GM12878 (cell line): ENCODE measurements at regions not wholly inside any gene's neighbourhood (a gene's known extent, or its start where the extent isn't known, plus 50 kb on each side); places are given as distances from the start of the nearest gene placed in this dataset.

ENCODE experiments used
- ATAC-seq: fragments of 200-7000 bp; cut with Tn5 transposase; 3 replicates; pipeline ENCODE4 v1.9.1; 2020; ENCODE audit warnings: mild to moderate bottlenecking, moderate library complexity
- BruUV-seq: library from RNA; stranded (reverse); fragments of 400-500 nt; replicated peaks from 2 replicates; lab custom pipeline; 2021; lab: Mats Ljungman, UMichigan
- CTCF ChIA-PET: fragments of 300-600 bp; sonication (Branson Sonifier 250); formaldehyde crosslinking; extraction: SDS; loops from one replicate; lab custom pipeline; 2021; ENCODE audit warnings: inconsistent platforms; lab: Yijun Ruan, JAX
- POLR2A ChIA-PET: fragments of 350-600 bp; formaldehyde crosslinking; extraction: SDS; loops from one replicate; lab custom pipeline; 2021; ENCODE audit warnings: inconsistent platforms; lab: Charles Lee
- RAD21 ChIA-PET: fragments of 300-600 bp; sonication (Branson Sonifier 250); formaldehyde crosslinking; loops from one replicate; lab custom pipeline; 2023; ENCODE audit warnings: antibody characterized with exemption; ENCODE audit not compliant: unreplicated experiment; lab: Charles Lee
- SMC1A ChIA-PET: fragments of 300-600 bp; sonication (Branson Sonifier 250); formaldehyde crosslinking; loops from one replicate; lab custom pipeline; 2023; ENCODE audit not compliant: unreplicated experiment, uncharacterized antibody; lab: Charles Lee
- DNase-seq: peaks from one replicate; pipeline ENCODE4 v3.0.0-alpha.2; 2011; ENCODE audit warnings: low read depth, low spot score
- FAIRE-seq: peaks from 3 replicates; lab custom pipeline; 2011; peaks lifted over from hg19 to GRCh38; lab: Jason Lieb, UNC
- H2AFZ ChIP-seq: 2 replicates; pipeline ENCODE4 v1.6.0; 2011; ENCODE audit warnings: low read depth, low read length, control low read depth; ENCODE audit not compliant: control insufficient read depth
- H3K27ac ChIP-seq: 2 replicates; pipeline ENCODE4 v1.5.1; 2011; ENCODE audit warnings: control low read depth; ENCODE audit not compliant: control insufficient read depth, insufficient read depth
- H3K27me3 ChIP-seq, 2 experiments: replicated peaks in 1 of 2; 2 replicates each; pipeline versions ENCODE4 v1.6.0 to v1.6.1; 2011; ENCODE audit warnings: low read length in 1 of 2; ENCODE audit not compliant: control insufficient read depth in 2 of 2, insufficient read depth in 2 of 2
- H3K36me3 ChIP-seq, 2 experiments: 2 replicates each; pipeline ENCODE4 v1.5.1; 2011; ENCODE audit warnings: low read length in 1 of 2; ENCODE audit not compliant: control insufficient read depth in 2 of 2, insufficient read depth in 2 of 2
- H3K4me1 ChIP-seq: 2 replicates; pipeline ENCODE4 v1.6.1; 2011; ENCODE audit warnings: mild to moderate bottlenecking, low read length, moderate library complexity, mixed read lengths; ENCODE audit not compliant: control insufficient read depth, insufficient read depth
- H3K4me2 ChIP-seq: 2 replicates; pipeline ENCODE4 v1.6.0; 2011; ENCODE audit warnings: control low read depth; ENCODE audit not compliant: control insufficient read depth, insufficient read depth
- H3K4me3 ChIP-seq: fragments of 200-600 bp; sonication (generic); 2 replicates; pipeline ENCODE4 v1.5.1; 2016
- H3K79me2 ChIP-seq: 2 replicates; pipeline ENCODE4 v1.6.0; 2011; ENCODE audit warnings: low read length; ENCODE audit not compliant: control insufficient read depth, insufficient read depth
- H3K9ac ChIP-seq: 2 replicates; pipeline ENCODE4 v1.8.0; 2011; ENCODE audit warnings: low read length, control low read depth, mixed read lengths; ENCODE audit not compliant: control insufficient read depth, insufficient read depth
- H3K9me3 ChIP-seq: replicated peaks from 3 replicates; pipeline ENCODE4 v1.5.1; 2011; ENCODE audit warnings: mild to moderate bottlenecking, low read length; ENCODE audit not compliant: control insufficient read depth, insufficient read depth
- H4K20me1 ChIP-seq: 2 replicates; pipeline ENCODE4 v1.6.0; 2011; ENCODE audit not compliant: control insufficient read depth, insufficient read depth
- CREB1 ChIP-seq: IDR thresholded peaks from 2 replicates; pipeline ENCODE4 v1.6.1; 2012; ENCODE audit warnings: low read depth, mild to moderate bottlenecking, inconsistent platforms
- EGR1 ChIP-seq, 2 experiments: IDR thresholded peaks; 1 replicate in 1 of 2; 2 replicates in 1 of 2; pipeline ENCODE4 v1.6.1; 2011 to 2012; ENCODE audit warnings: low read depth in 2 of 2, low read length in 2 of 2, borderline replicate concordance in 1 of 2, mild to moderate bottlenecking in 1 of 2, moderate library complexity in 1 of 2
- FOXK2 ChIP-seq: fragments of 450-650 bp; IDR thresholded peaks from 2 replicates; pipeline ENCODE4 v1.6.1; 2017; ENCODE audit warnings: mild to moderate bottlenecking, moderate library complexity
- HDAC6 ChIP-seq: fragments of 200-600 bp; sonication (generic); IDR thresholded peaks from one replicate; pipeline ENCODE4 v1.8.0; 2017; ENCODE audit warnings: antibody characterized with exemption; ENCODE audit not compliant: unreplicated experiment
- IKZF2 ChIP-seq, 2 experiments: fragments of 450-650 bp; IDR thresholded peaks; 2 replicates each; pipeline ENCODE4 v1.6.1; 2017; ENCODE audit warnings: mild to moderate bottlenecking in 2 of 2, moderate library complexity in 2 of 2
- JUND ChIP-seq: IDR thresholded peaks from 2 replicates; pipeline ENCODE4 v1.6.1; 2012; ENCODE audit warnings: low read depth, mild to moderate bottlenecking, low read length, improper control_type of control experiment, moderate library complexity
- KAT2A ChIP-seq: conservative IDR thresholded peaks from 2 replicates; pipeline ENCODE4 v1.6.1; 2011; ENCODE audit warnings: low read depth, low read length; ENCODE audit not compliant: control insufficient read depth
- KDM1A ChIP-seq: fragments of 200-600 bp; sonication (generic); IDR thresholded peaks from 2 replicates; pipeline ENCODE4 v1.6.1; 2016; ENCODE audit warnings: borderline replicate concordance
- MEF2B ChIP-seq: fragments of 450-650 bp; IDR thresholded peaks from 2 replicates; pipeline ENCODE4 v1.6.1; 2018; ENCODE audit warnings: mild to moderate bottlenecking, moderate library complexity; ENCODE audit not compliant: partially characterized antibody, poor library complexity, severe bottlenecking
- MLLT1 ChIP-seq: fragments of 450-650 bp; IDR thresholded peaks from 2 replicates; pipeline ENCODE4 v1.6.1; 2016; ENCODE audit warnings: mild to moderate bottlenecking
- RBBP5 ChIP-seq: fragments of 200-600 bp; sonication (generic); conservative IDR thresholded peaks from 2 replicates; pipeline ENCODE4 v1.6.1; 2016
- SIX5 ChIP-seq: IDR thresholded peaks from 2 replicates; pipeline ENCODE4 v1.6.1; 2011; ENCODE audit warnings: mild to moderate bottlenecking, low read depth, low read length, moderate library complexity; ENCODE audit not compliant: severe bottlenecking
- SMAD1 ChIP-seq: fragments of 450-650 bp; IDR thresholded peaks from 2 replicates; pipeline ENCODE4 v1.6.1; 2018; ENCODE audit warnings: mild to moderate bottlenecking, low read depth; ENCODE audit not compliant: partially characterized antibody
- SMAD5 ChIP-seq: IDR thresholded peaks from 2 replicates; pipeline ENCODE4 v1.6.1; 2016; ENCODE audit warnings: antibody characterized with exemption, low read depth
- TBL1XR1 ChIP-seq: IDR thresholded peaks from 2 replicates; pipeline ENCODE4 v1.6.1; 2012; ENCODE audit warnings: low read depth, low read length, improper control_type of control experiment
- YBX1 ChIP-seq: fragments of 450-650 bp; IDR thresholded peaks from 2 replicates; pipeline ENCODE4 v1.6.1; 2016; ENCODE audit warnings: antibody characterized with exemption
- ZNF24 ChIP-seq: fragments of 450-650 bp; IDR thresholded peaks from 2 replicates; pipeline ENCODE4 v1.6.1; 2017; ENCODE audit warnings: antibody characterized with exemption, mild to moderate bottlenecking
- WGBS: methylation state at CpG from one replicate; pipeline ENCODE4 v1.1.6; 2016; ENCODE audit warnings: low lambda C conversion rate; ENCODE audit not compliant: insufficient replicate concordance, insufficient coverage; ENCODE audit errors: missing lambda C conversion rate; 5-methylcytosine and 5-hydroxymethylcytosine counted together
- in situ Hi-C: fragments of 300-500 bp; cut with MboI; formaldehyde crosslinking; loops from 9 replicates; pipeline ENCODE4 v1.14.3; 2018; ENCODE audit warnings: mixed read lengths
- intact Hi-C: fragments of 100-400 bp; cut with micrococcal nuclease; formaldehyde crosslinking; loops from one replicate; pipeline ENCODE4 v1.14.2; 2022; ENCODE audit not compliant: unreplicated experiment
- TF ChIP-seq, protein P1 (sequence below): fragments of 450-650 bp; IDR thresholded peaks from 2 replicates; pipeline ENCODE4 v1.6.1; 2018; ENCODE audit warnings: borderline replicate concordance, mild to moderate bottlenecking; ENCODE audit not compliant: partially characterized antibody
- TF ChIP-seq, protein P2 (sequence below): IDR thresholded peaks from 2 replicates; pipeline ENCODE4 v1.6.1; 2012; ENCODE audit warnings: low read depth, low read length, improper control_type of control experiment
- TF ChIP-seq, protein P3 (sequence below): fragments of 450-650 bp; IDR thresholded peaks from 2 replicates; pipeline ENCODE4 v1.6.1; 2014; ENCODE audit warnings: mild to moderate bottlenecking

- TF ChIP-seq RBBP5 = no peak
- TF ChIP-seq YBX1 = no peak
- no peak for TF ChIP-seq CREB1
- no peak for TF ChIP-seq SMAD1
- TF ChIP-seq HDAC6 = no peak
- no peak for TF ChIP-seq FOXK2
- TF ChIP-seq, protein P1, sequence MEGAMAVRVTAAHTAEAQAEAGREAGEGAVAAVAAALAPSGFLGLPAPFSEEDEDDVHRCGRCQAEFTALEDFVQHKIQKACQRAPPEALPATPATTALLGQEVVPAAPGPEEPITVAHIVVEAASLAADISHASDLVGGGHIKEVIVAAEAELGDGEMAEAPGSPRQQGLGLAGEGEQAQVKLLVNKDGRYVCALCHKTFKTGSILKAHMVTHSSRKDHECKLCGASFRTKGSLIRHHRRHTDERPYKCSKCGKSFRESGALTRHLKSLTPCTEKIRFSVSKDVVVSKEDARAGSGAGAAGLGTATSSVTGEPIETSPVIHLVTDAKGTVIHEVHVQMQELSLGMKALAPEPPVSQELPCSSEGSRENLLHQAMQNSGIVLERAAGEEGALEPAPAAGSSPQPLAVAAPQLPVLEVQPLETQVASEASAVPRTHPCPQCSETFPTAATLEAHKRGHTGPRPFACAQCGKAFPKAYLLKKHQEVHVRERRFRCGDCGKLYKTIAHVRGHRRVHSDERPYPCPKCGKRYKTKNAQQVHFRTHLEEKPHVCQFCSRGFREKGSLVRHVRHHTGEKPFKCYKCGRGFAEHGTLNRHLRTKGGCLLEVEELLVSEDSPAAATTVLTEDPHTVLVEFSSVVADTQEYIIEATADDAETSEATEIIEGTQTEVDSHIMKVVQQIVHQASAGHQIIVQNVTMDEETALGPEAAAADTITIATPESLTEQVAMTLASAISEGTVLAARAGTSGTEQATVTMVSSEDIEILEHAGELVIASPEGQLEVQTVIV = no peak
- TF ChIP-seq IKZF2 (IDR thresholded peaks at IDR 0.05) = no peak
- no peak for TF ChIP-seq ZNF24
- TF ChIP-seq, protein P2, sequence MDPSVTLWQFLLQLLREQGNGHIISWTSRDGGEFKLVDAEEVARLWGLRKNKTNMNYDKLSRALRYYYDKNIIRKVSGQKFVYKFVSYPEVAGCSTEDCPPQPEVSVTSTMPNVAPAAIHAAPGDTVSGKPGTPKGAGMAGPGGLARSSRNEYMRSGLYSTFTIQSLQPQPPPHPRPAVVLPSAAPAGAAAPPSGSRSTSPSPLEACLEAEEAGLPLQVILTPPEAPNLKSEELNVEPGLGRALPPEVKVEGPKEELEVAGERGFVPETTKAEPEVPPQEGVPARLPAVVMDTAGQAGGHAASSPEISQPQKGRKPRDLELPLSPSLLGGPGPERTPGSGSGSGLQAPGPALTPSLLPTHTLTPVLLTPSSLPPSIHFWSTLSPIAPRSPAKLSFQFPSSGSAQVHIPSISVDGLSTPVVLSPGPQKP = no peak
These were observed 151.4 kb upstream of the FOXP2 start (continued) for GRCh38 chr7:114263219-114263618.

- H3K4me1 ChIP-seq = no peaks in the 10 kb centered on the region
- no peaks in the 10 kb centered on the region for H4K20me1 ChIP-seq
- no peak overlapping the region for H3K4me3 ChIP-seq
- ChIA-PET SMC1A (no interaction called here), POLR2A (no interaction called here), RAD21 (no interaction called here), CTCF (interaction anchor here (0.7 kb wide), 1 partner anchor 8 kb away, joined by 3 read pairs; no protein-coding TSS in a partner anchor)
- H3K27ac ChIP-seq = no peak overlapping the region
- no peaks in the 10 kb centered on the region for H3K27me3 ChIP-seq
- no peak overlapping the region for H3K9ac ChIP-seq
- ATAC-seq (no peak), DNase-seq (no peak), FAIRE-seq (no peak)
- in situ Hi-C loops = no loop called here
- no peaks in the 10 kb centered on the region for H3K79me2 ChIP-seq
- no peak overlapping the region for H3K4me2 ChIP-seq
- no peaks in the 10 kb centered on the region for H3K9me3 ChIP-seq
- no TSS peak for BruUV-seq
- no peaks in the 10 kb centered on the region for H3K36me3 ChIP-seq
- no peak overlapping the region for H2AFZ ChIP-seq
- 52% methylated on average over 13 of the region's 14 CpGs for WGBS
- intact Hi-C loops = no loop called here
- TF ChIP-seq, protein P3, sequence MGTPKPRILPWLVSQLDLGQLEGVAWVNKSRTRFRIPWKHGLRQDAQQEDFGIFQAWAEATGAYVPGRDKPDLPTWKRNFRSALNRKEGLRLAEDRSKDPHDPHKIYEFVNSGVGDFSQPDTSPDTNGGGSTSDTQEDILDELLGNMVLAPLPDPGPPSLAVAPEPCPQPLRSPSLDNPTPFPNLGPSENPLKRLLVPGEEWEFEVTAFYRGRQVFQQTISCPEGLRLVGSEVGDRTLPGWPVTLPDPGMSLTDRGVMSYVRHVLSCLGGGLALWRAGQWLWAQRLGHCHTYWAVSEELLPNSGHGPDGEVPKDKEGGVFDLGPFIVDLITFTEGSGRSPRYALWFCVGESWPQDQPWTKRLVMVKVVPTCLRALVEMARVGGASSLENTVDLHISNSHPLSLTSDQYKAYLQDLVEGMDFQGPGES = no peak
- TF ChIP-seq KDM1A (no peak), JUND (no peak), FOXK2 (no peak), SIX5 (no peak), EGR1 (IDR thresholded peaks at IDR 0.05; ENCODE audit: borderline replicate concordance in 1 of 2, low read depth in 2 of 2, low read length in 2 of 2) (no peak), MLLT1 (no peak), MEF2B (no peak), SMAD5 (no peak), TBL1XR1 (no peak), KAT2A (no peak), HDAC6 (no peak)
These were observed 159.2 kb upstream of the FOXP2 start for GRCh38 chr7:114255404-114255841.
